Dermis microvascular lymphatic vessel endothelial cell (primary cell): ENCODE measurements at regions not wholly inside any gene's neighbourhood (a gene's known extent, or its start where the extent isn't known, plus 50 kb on each side); places are given as distances from the start of the nearest gene placed in this dataset.

Experiments
- DNase-seq, 2 donors: peaks; one replicate each; pipeline versions ENCODE4 v3.0.0 to v3.0.0-alpha.2; 2010; ENCODE audit warnings: low read depth in 2 of 2

DNA sequence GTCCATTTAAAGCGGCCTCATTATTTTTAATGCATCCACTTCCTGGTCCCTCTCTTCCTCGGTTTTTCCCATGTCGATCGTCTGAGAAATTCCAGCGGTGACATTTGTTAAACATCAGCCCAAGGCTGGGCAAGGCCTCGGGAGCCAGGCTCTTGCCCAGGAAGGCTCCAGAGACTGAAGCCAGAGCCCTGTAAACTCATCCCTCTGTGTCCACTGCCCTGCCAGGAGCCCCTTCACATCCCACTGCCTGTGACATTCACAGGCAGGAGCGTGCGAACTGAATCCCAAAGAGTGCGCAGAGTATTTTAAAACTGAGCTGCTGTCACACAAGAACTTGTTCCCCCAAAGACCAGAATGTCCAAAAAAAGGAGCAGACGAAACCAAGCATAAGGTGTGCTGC is 56.5 kb upstream of the ANO1 start:
- no peak for DNase-seq

DNA sequence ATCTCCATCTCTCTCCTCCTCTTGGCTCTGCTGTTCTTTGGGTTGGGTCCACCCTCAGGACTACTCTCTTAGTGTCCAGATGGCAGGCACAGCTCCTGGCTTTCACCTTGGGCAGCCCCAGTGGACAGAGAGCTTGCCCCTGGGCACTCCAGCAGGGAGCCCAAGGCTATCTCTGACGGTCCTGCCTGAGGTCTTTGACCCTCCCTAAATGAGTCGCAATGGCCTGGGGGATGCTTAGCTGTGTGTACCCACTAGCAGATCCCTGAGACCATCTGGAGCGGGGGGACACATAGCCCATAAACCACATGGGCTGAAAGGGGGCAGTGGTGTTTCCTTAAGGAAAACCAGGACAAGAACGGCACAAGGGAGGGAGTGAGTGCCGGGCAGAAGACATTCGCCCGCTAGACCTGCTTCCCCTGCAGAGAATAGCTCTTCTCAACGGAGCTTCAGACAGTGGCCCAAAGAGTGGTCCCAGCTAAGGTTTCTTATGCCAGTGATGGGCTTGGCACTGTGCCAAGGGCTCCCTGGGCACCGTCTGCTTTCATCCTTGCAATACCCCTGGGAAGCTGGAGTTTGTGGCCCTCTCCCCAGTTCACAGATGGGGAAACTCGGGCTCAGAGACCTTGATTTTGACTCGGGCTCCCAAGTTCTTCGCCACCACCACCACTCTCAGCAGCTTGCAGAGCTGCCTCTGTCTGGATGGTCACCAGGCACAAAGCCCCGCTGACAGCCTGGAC is 53.9 kb upstream of the ANO1 start:
- DNase-seq, result no peak

DNA sequence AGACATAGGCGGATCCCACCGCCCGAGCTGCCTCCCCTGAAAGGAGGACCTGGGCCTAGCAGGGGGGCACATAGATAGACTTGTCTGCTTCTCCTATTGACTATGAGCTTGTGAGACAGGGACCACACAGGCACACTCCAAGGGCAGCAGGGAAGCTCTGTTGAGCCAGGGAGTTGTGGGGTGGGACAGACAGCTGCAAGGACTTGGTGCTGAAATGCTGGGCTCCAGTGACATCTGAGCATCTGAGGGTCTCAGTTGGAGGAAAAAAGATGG is 53.4 kb upstream of the ANO1 start:
- DNase-seq, result no peak

- DNase-seq, result no peak
Observed at GRCh38 chr11:70025308-70025707, 52.8 kb upstream of the ANO1 start.

DNA sequence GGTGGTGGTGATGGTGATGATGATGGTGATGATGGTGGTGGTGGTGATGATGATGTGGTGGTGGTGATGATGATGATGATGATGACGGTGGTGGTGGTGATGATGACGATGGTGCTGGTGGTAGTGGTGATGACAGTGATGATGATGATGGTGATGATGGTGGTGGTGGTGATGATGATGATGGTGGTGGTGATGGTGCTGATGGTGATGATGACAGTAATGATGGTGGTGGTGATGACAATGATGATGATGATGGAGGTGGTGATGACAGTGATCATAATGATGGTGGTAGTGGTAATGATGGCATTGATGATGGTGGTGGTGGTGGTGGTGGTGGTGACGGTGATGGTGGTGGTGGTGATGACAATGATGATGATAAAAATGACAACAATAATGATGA is 52.1 kb upstream of the ANO1 start:
- DNase-seq, result no peak

GRCh38 chr11:70026726-70027125 is 51.4 kb upstream of the ANO1 start:
- no peak for DNase-seq

- DNase-seq, result no peak
Observed at GRCh38 chr11:70027451-70027850, 50.7 kb upstream of the ANO1 start.

GRCh38 chr11:70028147-70028855 is 49.8 kb upstream of the ANO1 start:
- no peak for DNase-seq
